Keratinocyte (primary cell): ENCODE measurements at regions not wholly inside any gene's neighbourhood (a gene's known extent, or its start where the extent isn't known, plus 50 kb on each side); places are given as distances from the start of the nearest gene placed in this dataset.

Experiments used
- DNase-seq: peaks from one replicate; pipeline ENCODE4 v3.0.0-alpha.2; 2011; ENCODE audit warnings: low read depth, missing footprints, low spot score
- FAIRE-seq: peaks from 2 replicates; lab custom pipeline; 2011; peaks lifted over from hg19 to GRCh38; lab: Jason Lieb, UNC
- H2AFZ ChIP-seq: 2 replicates; pipeline ENCODE4 v1.6.0; 2012; ENCODE audit warnings: low read length, control low read depth, inconsistent platforms; ENCODE audit not compliant: control insufficient read depth
- H3K27ac ChIP-seq: 2 replicates; pipeline ENCODE4 v1.5.1; 2011; ENCODE audit warnings: low read length; ENCODE audit not compliant: control insufficient read depth, insufficient read depth
- H3K27me3 ChIP-seq: 3 replicates; pipeline ENCODE4 v1.6.0; 2011; ENCODE audit warnings: low read length; ENCODE audit not compliant: control insufficient read depth, insufficient read depth; ENCODE audit errors: extremely low read depth
- H3K36me3 ChIP-seq, 2 experiments: 2 replicates in 1 of 2; 3 replicates in 1 of 2; pipeline ENCODE4 v1.5.1; 2011; ENCODE audit warnings: low read length in 2 of 2, mild to moderate bottlenecking in 1 of 2; ENCODE audit not compliant: control insufficient read depth in 2 of 2, insufficient read depth in 2 of 2; ENCODE audit errors: extremely low read depth in 1 of 2
- H3K4me1 ChIP-seq: 3 replicates; pipeline ENCODE4 v1.5.1; 2011; ENCODE audit warnings: low read length; ENCODE audit not compliant: control insufficient read depth, insufficient read depth; ENCODE audit errors: extremely low read depth
- H3K4me2 ChIP-seq: 3 replicates; pipeline ENCODE4 v1.6.0; 2011; ENCODE audit warnings: low read depth, low read length; ENCODE audit not compliant: control insufficient read depth, insufficient read depth; ENCODE audit errors: extremely low read depth
- H3K4me3 ChIP-seq, 3 experiments: fragments of 200-600 bp in 1 of 3; sonication (generic) in 1 of 3; 2 replicates in 2 of 3; 3 replicates in 1 of 3; pipeline ENCODE4 v1.5.1; 2011 to 2016; ENCODE audit warnings: low read length in 3 of 3, mild to moderate bottlenecking in 3 of 3, control low read depth in 2 of 3, inconsistent platforms in 1 of 3, low read depth in 1 of 3, mixed read lengths in 1 of 3, mixed run types in 1 of 3, moderate library complexity in 1 of 3; ENCODE audit not compliant: control insufficient read depth in 2 of 3, insufficient read depth in 2 of 3; ENCODE audit errors: extremely low read depth in 1 of 3
- H3K79me2 ChIP-seq: 2 replicates; pipeline ENCODE4 v1.6.0; 2012; ENCODE audit warnings: low read length; ENCODE audit not compliant: control insufficient read depth, insufficient read depth
- H3K9ac ChIP-seq: 3 replicates; pipeline ENCODE4 v1.6.0; 2011; ENCODE audit warnings: low read length; ENCODE audit not compliant: control insufficient read depth, insufficient read depth; ENCODE audit errors: extremely low read depth
- H3K9me1 ChIP-seq: 3 replicates; pipeline ENCODE4 v1.6.0; 2011; ENCODE audit warnings: low read length; ENCODE audit not compliant: control insufficient read depth, insufficient read depth; ENCODE audit errors: extremely low read depth
- H3K9me3 ChIP-seq: 2 replicates; pipeline ENCODE4 v1.5.1; 2012; ENCODE audit warnings: low read depth, low read length; ENCODE audit not compliant: control insufficient read depth
- H4K20me1 ChIP-seq: 3 replicates; pipeline ENCODE4 v1.6.0; 2011; ENCODE audit warnings: low read length; ENCODE audit not compliant: control insufficient read depth, insufficient read depth; ENCODE audit errors: extremely low read depth
- CTCF ChIP-seq, 3 experiments: IDR thresholded peaks in 1 of 3; conservative IDR thresholded peaks in 1 of 3; optimal IDR thresholded peaks in 1 of 3; 2 replicates in 2 of 3; 3 replicates in 1 of 3; pipeline versions ENCODE3 to v1.5.1; 2011; ENCODE audit warnings: low read length in 3 of 3, mild to moderate bottlenecking in 3 of 3, moderate library complexity in 2 of 3, control low read depth in 1 of 3, inconsistent platforms in 1 of 3; ENCODE audit not compliant: insufficient read depth in 2 of 3; ENCODE audit errors: extremely low read depth in 1 of 3
- EZH2 ChIP-seq: IDR thresholded peaks from one replicate; pipeline ENCODE4 v1.6.1; 2012; ENCODE audit warnings: inconsistent platforms, mild to moderate bottlenecking, low read length, moderate library complexity
- dilution Hi-C: fragments of 300-500 bp; cut with MboI; formaldehyde crosslinking; loops from one replicate; pipeline ENCODE4 v1.7.0; 2020; ENCODE audit warnings: low sequenced_read_pairs; ENCODE audit not compliant: extremely low pct_ligation_motif_present

GRCh38 chr4:116531026-116531425, 554.4 kb downstream of the TRAM1L1 start:
- no peak for DNase-seq
- H3K9ac ChIP-seq, result no peak overlapping the region
- H3K4me2 ChIP-seq, result no peak overlapping the region
- H3K79me2 ChIP-seq, result no peaks in the 10 kb centered on the region
- no peaks in the 10 kb centered on the region for H3K36me3 ChIP-seq
- H3K9me3 ChIP-seq, result no peaks in the 10 kb centered on the region
- no peaks in the 10 kb centered on the region for H3K9me1 ChIP-seq
- H2AFZ ChIP-seq, result no peak overlapping the region
- H4K20me1 ChIP-seq, result no peaks in the 10 kb centered on the region
- dilution Hi-C loops, result no loop called here
- H3K4me3 ChIP-seq, result no peak overlapping the region
- H3K27me3 ChIP-seq, result no peaks in the 10 kb centered on the region
- TF ChIP-seq CTCF (optimal IDR thresholded peaks at IDR 0.05 in 1 of 3, IDR thresholded peaks at IDR 0.05 in 1 of 3, conservative IDR thresholded peaks at IDR 0.05 in 1 of 3; ENCODE audit: extremely low read depth in 1 of 3, insufficient read depth in 2 of 3, low read length in 3 of 3) (no peak), EZH2 (no peak)
- H3K4me1 ChIP-seq, result no peaks in the 10 kb centered on the region
- no peak for FAIRE-seq
- no peak overlapping the region for H3K27ac ChIP-seq

- Histone ChIP-seq H3K36me3 (no peaks in the 10 kb centered on the region), H3K9me3 (no peaks in the 10 kb centered on the region), H3K4me1 (no peaks in the 10 kb centered on the region), H3K4me3 (no peak overlapping the region), H3K9ac (no peak overlapping the region), H4K20me1 (no peaks in the 10 kb centered on the region), H3K27ac (no peak overlapping the region), H3K27me3 (no peaks in the 10 kb centered on the region), H2AFZ (no peak overlapping the region), H3K4me2 (no peak overlapping the region), H3K79me2 (no peaks in the 10 kb centered on the region), H3K9me1 (no peaks in the 10 kb centered on the region)
- DNase-seq (no peak), FAIRE-seq (no peak)
- dilution Hi-C loops, result no loop called here
- TF ChIP-seq EZH2 (no peak), CTCF (optimal IDR thresholded peaks at IDR 0.05 in 1 of 3, IDR thresholded peaks at IDR 0.05 in 1 of 3, conservative IDR thresholded peaks at IDR 0.05 in 1 of 3; ENCODE audit: extremely low read depth in 1 of 3, insufficient read depth in 2 of 3, low read length in 3 of 3) (no peak)
Measured at GRCh38 chr4:116530048-116530447, 555.3 kb downstream of the TRAM1L1 start.
